Mesenchymal stem cell (in vitro differentiated cells and primary cell): ENCODE measurements at regions not wholly inside any gene's neighbourhood (a gene's known extent, or its start where the extent isn't known, plus 50 kb on each side); places are given as distances from the start of the nearest gene placed in this dataset.

Experiments used
- DNase-seq: peaks from one replicate; pipeline ENCODE4 v3.0.0-alpha.2; 2013
- H2AFZ ChIP-seq: one replicate; pipeline ENCODE4 v1.6.1; 2013; ENCODE audit warnings: low read depth, mild to moderate bottlenecking, control low read depth, inconsistent platforms, low read length, moderate library complexity
- H2AK5ac ChIP-seq: 2 replicates; pipeline ENCODE4 v1.6.1; 2013; ENCODE audit warnings: low read length, moderate library complexity, mild to moderate bottlenecking, inconsistent platforms; ENCODE audit not compliant: severe bottlenecking
- H2BK120ac ChIP-seq: one replicate; pipeline ENCODE4 v1.6.1; 2013; ENCODE audit warnings: low read depth, mild to moderate bottlenecking, inconsistent platforms, low read length, moderate library complexity
- H2BK12ac ChIP-seq, 2 experiments: one replicate each; pipeline ENCODE4 v1.6.1; 2013; ENCODE audit warnings: inconsistent platforms in 2 of 2, low read length in 2 of 2, mild to moderate bottlenecking in 2 of 2, moderate library complexity in 2 of 2, control low read depth in 1 of 2
- H2BK15ac ChIP-seq: one replicate; pipeline ENCODE4 v1.6.1; 2013; ENCODE audit warnings: mild to moderate bottlenecking, low read depth, inconsistent platforms; ENCODE audit not compliant: poor library complexity, severe bottlenecking
- H2BK5ac ChIP-seq: 2 replicates; pipeline ENCODE4 v1.6.1; 2013; ENCODE audit warnings: low read depth, mild to moderate bottlenecking, low read length, control low read depth, inconsistent platforms; ENCODE audit not compliant: poor library complexity, severe bottlenecking
- H3K14ac ChIP-seq, 2 experiments: one replicate each; pipeline ENCODE4 v1.6.1; 2013; ENCODE audit warnings: inconsistent platforms in 2 of 2, low read length in 2 of 2, control low read depth in 1 of 2, mild to moderate bottlenecking in 1 of 2, moderate library complexity in 1 of 2
- H3K18ac ChIP-seq, 2 experiments: one replicate each; pipeline ENCODE4 v1.6.1; 2013; ENCODE audit warnings: inconsistent platforms in 2 of 2, low read length in 2 of 2, control low read depth in 1 of 2, low read depth in 1 of 2, mild to moderate bottlenecking in 1 of 2
- H3K23ac ChIP-seq, 2 experiments: one replicate each; pipeline ENCODE4 v1.6.1; 2013; ENCODE audit warnings: inconsistent platforms in 2 of 2, low read length in 2 of 2, mild to moderate bottlenecking in 2 of 2, moderate library complexity in 2 of 2, control low read depth in 1 of 2
- H3K27ac ChIP-seq: 2 replicates; pipeline ENCODE4 v1.5.1; 2013; ENCODE audit warnings: mild to moderate bottlenecking, moderate library complexity, low read length, control low read depth, inconsistent platforms; ENCODE audit not compliant: poor library complexity, severe bottlenecking
- H3K27me3 ChIP-seq, 2 experiments: 2 replicates each; pipeline versions ENCODE4 v1.6.1 to v1.7.0; 2013; ENCODE audit warnings: low read length in 2 of 2, mild to moderate bottlenecking in 2 of 2, moderate library complexity in 2 of 2, control low read depth in 1 of 2, inconsistent platforms in 1 of 2; ENCODE audit not compliant: control insufficient read depth in 1 of 2, insufficient read depth in 1 of 2
- H3K36me3 ChIP-seq, 2 experiments: 2 replicates each; pipeline versions ENCODE4 v1.6.1 to v1.7.0; 2013; ENCODE audit warnings: low read length in 2 of 2, control low read depth in 1 of 2, inconsistent platforms in 1 of 2, low read depth in 1 of 2, mild to moderate bottlenecking in 1 of 2; ENCODE audit not compliant: insufficient read depth in 2 of 2, control insufficient read depth in 1 of 2
- H3K4ac ChIP-seq, 2 experiments: one replicate each; pipeline ENCODE4 v1.6.1; 2013; ENCODE audit warnings: inconsistent platforms in 2 of 2, low read length in 2 of 2, mild to moderate bottlenecking in 2 of 2, moderate library complexity in 2 of 2, control low read depth in 1 of 2, low read depth in 1 of 2
- H3K4me1 ChIP-seq: 2 replicates; pipeline ENCODE4 v1.6.1; 2013; ENCODE audit warnings: low read depth, low read length, control low read depth; ENCODE audit not compliant: control insufficient read depth, insufficient read depth
- H3K4me2 ChIP-seq: 2 replicates; pipeline ENCODE4 v1.6.1; 2013; ENCODE audit warnings: low read length, mild to moderate bottlenecking, inconsistent platforms; ENCODE audit not compliant: poor library complexity, severe bottlenecking
- H3K4me3 ChIP-seq, 2 experiments: 2 replicates each; pipeline versions ENCODE4 v1.5.1 to v1.7.0; 2013; ENCODE audit warnings: low read length in 2 of 2, mild to moderate bottlenecking in 2 of 2, control low read depth in 1 of 2, low read depth in 1 of 2; ENCODE audit not compliant: insufficient read depth in 1 of 2
- H3K79me1 ChIP-seq: replicated peaks from 2 replicates; pipeline ENCODE4 v1.6.1; 2013; ENCODE audit warnings: mild to moderate bottlenecking, control low read depth, low read length, inconsistent platforms; ENCODE audit not compliant: poor library complexity, severe bottlenecking
- H3K9ac ChIP-seq: 2 replicates; pipeline ENCODE4 v1.7.0; 2013; ENCODE audit warnings: mild to moderate bottlenecking, low read length, moderate library complexity
- H3K9me3 ChIP-seq: 2 replicates; pipeline ENCODE4 v1.7.0; 2013; ENCODE audit warnings: mild to moderate bottlenecking, low read length; ENCODE audit not compliant: control insufficient read depth
- H4K8ac ChIP-seq: one replicate; pipeline ENCODE4 v1.6.1; 2013; ENCODE audit warnings: inconsistent platforms, mild to moderate bottlenecking, low read length, moderate library complexity
- H4K91ac ChIP-seq: one replicate; pipeline ENCODE4 v1.6.1; 2013; ENCODE audit warnings: mild to moderate bottlenecking, low read length, inconsistent platforms
- WGBS: methylation state at CpG from one replicate; pipeline ENCODE4 v1.1.7; 2013; ENCODE audit warnings: mixed read lengths; 5-methylcytosine and 5-hydroxymethylcytosine counted together

- Histone ChIP-seq H2BK5ac (no peak overlapping the region), H4K91ac (no peak overlapping the region), H3K9me3 (peaks cover 8% of the 10 kb centered on the region), H3K23ac (no peak overlapping the region), H3K4me2 (no peak overlapping the region), H2BK15ac (no peak overlapping the region), H3K79me1 (no peaks in the 10 kb centered on the region), H3K4ac (no peak overlapping the region), H2BK120ac (no peak overlapping the region), H3K27me3 (no peaks in the 10 kb centered on the region), H2BK12ac (no peak overlapping the region), H2AFZ (no peak overlapping the region), H3K14ac (no peak overlapping the region), H3K36me3 (no peaks in the 10 kb centered on the region), H3K4me1 (no peaks in the 10 kb centered on the region), H3K18ac (no peak overlapping the region), H4K8ac (no peak overlapping the region), H3K9ac (no peak overlapping the region), H3K4me3 (no peak overlapping the region), H2AK5ac (no peak overlapping the region), H3K27ac (no peak overlapping the region)
- no CpG with 5 or more reads among the region's 1 CpG for WGBS
- no peak for DNase-seq
Measured at GRCh38 chr17:69975808-69976207, 99.2 kb upstream of the KCNJ16 start.

GRCh38 chr17:69978056-69978646 is 96.9 kb upstream of the KCNJ16 start:
- Histone ChIP-seq H2BK12ac (peak overlapping the region in 1 of 2 experiments; percentile 10), H2BK15ac (no peak overlapping the region), H3K4me2 (no peak overlapping the region), H3K18ac (no peak overlapping the region), H4K8ac (no peak overlapping the region), H3K79me1 (no peaks in the 10 kb centered on the region), H3K4me3 (no peak overlapping the region), H2AK5ac (no peak overlapping the region), H3K23ac (no peak overlapping the region), H3K9ac (no peak overlapping the region), H2BK5ac (no peak overlapping the region), H3K14ac (no peak overlapping the region), H3K9me3 (peaks cover 8% of the 10 kb centered on the region), H3K27me3 (no peaks in the 10 kb centered on the region), H3K4ac (no peak overlapping the region), H3K27ac (no peak overlapping the region), H2AFZ (no peak overlapping the region), H4K91ac (no peak overlapping the region), H3K4me1 (no peaks in the 10 kb centered on the region), H2BK120ac (no peak overlapping the region), H3K36me3 (no peaks in the 10 kb centered on the region)
- DNase-seq = no peak
- 100% methylated on average over 1 of the region's 1 CpG for WGBS

- Histone ChIP-seq H4K8ac (no peak overlapping the region), H3K4me2 (no peak overlapping the region), H2BK12ac (no peak overlapping the region), H3K14ac (no peak overlapping the region), H2AK5ac (no peak overlapping the region), H3K4me1 (no peaks in the 10 kb centered on the region), H2BK15ac (no peak overlapping the region), H2BK5ac (no peak overlapping the region), H3K79me1 (no peaks in the 10 kb centered on the region), H3K18ac (no peak overlapping the region), H4K91ac (no peak overlapping the region), H3K9ac (no peak overlapping the region), H3K27me3 (no peaks in the 10 kb centered on the region), H3K23ac (no peak overlapping the region), H3K4ac (no peak overlapping the region), H3K36me3 (no peaks in the 10 kb centered on the region), H3K4me3 (no peak overlapping the region), H3K9me3 (no peaks in the 10 kb centered on the region), H3K27ac (no peak overlapping the region), H2AFZ (no peak overlapping the region), H2BK120ac (no peak overlapping the region)
- WGBS = 100% methylated on average over 3 of the region's 5 CpGs
- DNase-seq = no peak
Measured at GRCh38 chr17:69981441-69981840, 93.6 kb upstream of the KCNJ16 start.

- WGBS = 96% methylated on average over 2 of the region's 2 CpGs
Measured at GRCh38 chr17:69995476-69995875, 79.5 kb upstream of the KCNJ16 start.

More at GRCh38 chr17:69995476-69995875, 79.5 kb upstream of the KCNJ16 start:
- no peak overlapping the region for H4K91ac ChIP-seq
- H2BK120ac ChIP-seq = no peak overlapping the region
- no peak overlapping the region for H3K14ac ChIP-seq
- H3K79me1 ChIP-seq = no peaks in the 10 kb centered on the region
- H2BK5ac ChIP-seq = no peak overlapping the region
- peaks cover 16% of the 10 kb centered on the region for H3K9me3 ChIP-seq
- no peak overlapping the region for H2AFZ ChIP-seq
- no peaks in the 10 kb centered on the region for H3K27me3 ChIP-seq
- H3K18ac ChIP-seq = no peak overlapping the region
- no peak overlapping the region for H4K8ac ChIP-seq
- H3K27ac ChIP-seq = no peak overlapping the region
- H2BK12ac ChIP-seq = no peak overlapping the region
- H3K4ac ChIP-seq = no peak overlapping the region
- no peaks in the 10 kb centered on the region for H3K36me3 ChIP-seq
- no peak for DNase-seq
- no peak overlapping the region for H3K9ac ChIP-seq
- no peak overlapping the region for H3K4me2 ChIP-seq
- no peak overlapping the region for H3K4me3 ChIP-seq
- H2BK15ac ChIP-seq = no peak overlapping the region
- no peak overlapping the region for H3K23ac ChIP-seq
- H3K4me1 ChIP-seq = no peaks in the 10 kb centered on the region
- no peak overlapping the region for H2AK5ac ChIP-seq
